SK-N-MC (cell line): ENCODE measurements at regions not wholly inside any gene's neighbourhood (a gene's known extent, or its start where the extent isn't known, plus 50 kb on each side); places are given as distances from the start of the nearest gene placed in this dataset.

ENCODE experiments used
- DNase-seq: peaks from one replicate; pipeline ENCODE4 v3.0.0-alpha.2; 2011; ENCODE audit warnings: low read depth, low spot score
- H3K27ac ChIP-seq: fragments of 200-600 bp; sonication (generic); 2 replicates; pipeline ENCODE4 v1.5.1; 2016; ENCODE audit warnings: mixed run types
- H3K36me3 ChIP-seq: fragments of 200-600 bp; sonication (generic); 2 replicates; pipeline ENCODE4 v1.6.1; 2017; ENCODE audit warnings: antibody characterized with exemption, low read length, mixed read lengths; ENCODE audit not compliant: insufficient read depth
- H3K4me3 ChIP-seq: fragments of 200-600 bp; sonication (generic); 2 replicates; pipeline ENCODE4 v1.5.1; 2016
- H3K9ac ChIP-seq: fragments of 200-600 bp; sonication (generic); 2 replicates; pipeline ENCODE4 v1.8.0; 2017; ENCODE audit warnings: mixed run types, mixed read lengths; ENCODE audit not compliant: insufficient read length
- H3K9me3 ChIP-seq: fragments of 200-600 bp; sonication (generic); 2 replicates; pipeline ENCODE4 v1.6.1; 2017; ENCODE audit warnings: low read depth, mild to moderate bottlenecking, antibody characterized with exemption, low read length, moderate library complexity, mixed read lengths
- EZH2 ChIP-seq: fragments of 200-600 bp; sonication (generic); IDR thresholded peaks from one replicate; pipeline ENCODE4 v1.6.1; 2017; ENCODE audit warnings: antibody characterized with exemption
- FOXP2 ChIP-seq: optimal IDR thresholded peaks from 2 replicates; pipeline ENCODE3; 2011; ENCODE audit warnings: mild to moderate bottlenecking, moderate library complexity; ENCODE audit not compliant: insufficient read depth; ENCODE audit errors: extremely low read length, control extremely low read depth
- POLR2AphosphoS5 ChIP-seq: IDR thresholded peaks from 2 replicates; pipeline ENCODE4 v1.6.1; 2012; ENCODE audit warnings: mild to moderate bottlenecking, low read depth, low read length, borderline replicate concordance

DNA sequence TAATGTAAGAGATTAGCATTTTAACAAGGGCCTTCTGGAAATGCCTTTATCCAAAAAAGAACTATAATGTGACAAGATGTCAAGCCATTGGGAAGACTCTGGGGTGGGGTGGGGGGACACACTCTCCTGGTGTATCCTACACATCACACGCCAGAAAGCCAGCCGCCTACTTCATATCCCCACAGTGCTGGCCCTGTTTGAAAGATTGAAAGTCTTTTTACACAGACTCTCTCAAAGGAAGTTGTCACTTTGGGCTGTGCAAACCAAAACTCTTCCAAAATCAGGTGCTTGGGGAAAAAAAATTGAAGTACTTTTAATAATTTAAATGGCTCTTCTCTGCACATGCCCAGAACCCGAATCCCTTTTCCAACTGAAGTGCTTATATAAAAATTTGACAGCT is 666.7 kb downstream of the BCL11A start:
- Histone ChIP-seq H3K9ac (no peak overlapping the region), H3K27ac (no peak overlapping the region), H3K4me3 (no peak overlapping the region), H3K36me3 (no peaks in the 10 kb centered on the region), H3K9me3 (no peaks in the 10 kb centered on the region)
- TF ChIP-seq EZH2: no peak
- no peak for TF ChIP-seq FOXP2
- TF ChIP-seq POLR2AphosphoS5: no peak
- DNase-seq: no peak

DNA sequence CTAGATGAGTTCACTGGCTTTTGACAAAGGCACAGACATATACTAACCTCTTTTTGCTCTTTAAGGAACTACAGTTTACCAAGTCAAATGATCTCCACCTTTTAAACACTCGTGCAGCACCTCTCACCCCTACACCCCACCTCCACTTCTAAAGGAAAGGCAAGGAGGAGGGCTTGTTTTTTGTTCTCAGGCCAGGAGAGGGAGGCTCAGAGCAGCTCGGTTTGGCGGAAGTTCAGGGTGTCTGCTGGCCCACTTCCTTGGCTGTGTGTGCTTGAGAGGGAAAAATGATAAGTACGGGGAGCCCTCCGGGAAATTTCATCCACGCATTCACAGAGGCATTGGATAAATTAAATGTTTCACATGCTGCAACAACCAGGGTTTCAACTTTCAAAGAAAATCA is 667.9 kb downstream of the BCL11A start:
- H3K27ac ChIP-seq: no peak overlapping the region
- no peak overlapping the region for H3K4me3 ChIP-seq
- H3K9ac ChIP-seq: no peak overlapping the region
- DNase-seq: no peak
- TF ChIP-seq EZH2: no peak
- no peak for TF ChIP-seq POLR2AphosphoS5
- TF ChIP-seq FOXP2: no peak
- H3K9me3 ChIP-seq: no peaks in the 10 kb centered on the region
- no peaks in the 10 kb centered on the region for H3K36me3 ChIP-seq

DNA sequence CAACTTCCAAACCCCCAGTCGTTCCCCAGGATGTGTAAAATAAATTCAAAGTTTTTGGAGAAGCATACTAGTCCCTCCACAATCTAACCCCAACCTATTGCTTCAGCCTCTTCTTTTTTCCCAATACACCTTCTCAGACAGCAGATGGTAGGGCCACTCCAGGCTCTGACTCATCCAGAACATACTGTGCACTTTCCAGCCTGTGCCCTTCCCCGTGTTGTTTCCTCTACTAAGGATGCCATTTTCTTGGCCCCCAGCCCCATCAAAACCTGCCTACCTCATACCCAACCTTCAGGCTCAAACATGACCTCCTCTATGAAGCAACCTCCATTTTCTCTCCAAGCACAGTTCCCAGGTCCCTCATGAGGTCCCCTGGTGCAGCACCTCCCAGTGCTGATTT is 669.3 kb downstream of the BCL11A start:
- H3K4me3 ChIP-seq: no peak overlapping the region
- H3K27ac ChIP-seq: no peak overlapping the region
- no peak overlapping the region for H3K9ac ChIP-seq
- no peaks in the 10 kb centered on the region for H3K9me3 ChIP-seq
- DNase-seq: no peak
- TF ChIP-seq EZH2 (no peak), FOXP2 (no peak), POLR2AphosphoS5 (no peak)
- H3K36me3 ChIP-seq: no peaks in the 10 kb centered on the region

DNA sequence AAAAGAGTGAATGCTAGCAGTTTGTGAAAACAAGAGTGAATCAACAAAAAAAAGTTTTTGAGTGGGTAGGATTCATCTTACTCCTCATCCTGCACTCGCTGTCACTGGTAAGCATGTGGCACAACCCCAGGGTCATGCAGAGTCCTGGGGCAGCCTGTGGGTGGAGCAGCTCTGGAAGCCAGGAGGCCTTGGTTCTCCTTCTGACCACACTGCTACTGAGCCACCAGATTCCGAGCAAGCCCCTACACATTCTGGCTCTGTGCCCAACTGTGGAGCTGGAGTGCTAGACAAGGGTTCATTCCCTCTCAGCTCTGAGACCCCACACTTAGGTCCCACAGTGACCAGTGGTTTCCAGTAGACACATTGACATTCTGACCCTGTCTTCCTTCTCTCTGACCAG is 670.6 kb downstream of the BCL11A start:
- TF ChIP-seq FOXP2: no peak
- no peak for TF ChIP-seq EZH2
- TF ChIP-seq POLR2AphosphoS5: no peak
- no peak overlapping the region for H3K27ac ChIP-seq
- no peak overlapping the region for H3K9ac ChIP-seq
- H3K4me3 ChIP-seq: no peak overlapping the region
- no peaks in the 10 kb centered on the region for H3K36me3 ChIP-seq
- no peak for DNase-seq
- no peaks in the 10 kb centered on the region for H3K9me3 ChIP-seq

DNA sequence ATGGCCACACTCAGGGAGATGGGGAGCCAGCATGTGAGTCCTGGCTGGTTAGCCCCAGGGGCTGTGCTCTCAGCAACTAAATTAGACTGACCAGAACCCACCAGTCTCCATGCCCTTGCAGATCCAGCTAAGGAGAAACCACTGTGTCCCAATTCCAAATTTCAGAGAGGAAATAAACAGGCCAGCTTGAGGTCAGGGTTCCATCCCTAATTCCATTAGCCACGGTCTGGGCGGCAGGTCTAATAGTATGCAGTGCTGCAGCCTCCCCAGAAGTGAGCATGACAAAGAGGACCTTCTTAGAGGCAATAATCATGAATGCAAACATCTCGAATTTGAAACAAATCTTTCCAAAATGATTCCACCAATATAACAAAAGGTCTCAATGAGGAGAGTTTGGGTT is 671.2 kb downstream of the BCL11A start:
- DNase-seq: no peak
- Histone ChIP-seq H3K27ac (no peak overlapping the region), H3K36me3 (no peaks in the 10 kb centered on the region), H3K9ac (no peak overlapping the region), H3K9me3 (no peaks in the 10 kb centered on the region), H3K4me3 (no peak overlapping the region)
- TF ChIP-seq EZH2 (no peak), FOXP2 (no peak), POLR2AphosphoS5 (no peak)

DNA sequence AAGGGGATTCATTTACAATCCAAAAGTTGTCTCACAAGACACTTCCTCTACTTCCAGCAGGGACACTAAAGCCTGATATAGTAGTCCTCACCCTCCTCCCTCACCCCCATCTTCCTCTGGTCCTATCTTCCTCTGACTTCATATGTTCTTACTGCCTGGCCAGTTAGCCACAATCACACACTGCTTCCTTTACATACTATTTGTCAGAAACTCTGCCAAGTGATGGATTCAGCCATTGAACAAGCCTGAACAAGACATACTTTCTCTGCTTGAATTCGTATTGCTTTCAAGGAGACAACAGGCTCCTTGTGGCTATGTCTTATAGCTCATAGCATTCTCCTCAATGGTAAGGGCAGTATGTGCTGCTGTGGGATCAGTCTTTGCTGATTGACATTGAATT is 672.2 kb downstream of the BCL11A start:
- TF ChIP-seq FOXP2 (no peak), EZH2 (no peak), POLR2AphosphoS5 (no peak)
- H3K9me3 ChIP-seq: no peaks in the 10 kb centered on the region
- H3K36me3 ChIP-seq: no peaks in the 10 kb centered on the region
- no peak overlapping the region for H3K9ac ChIP-seq
- no peak overlapping the region for H3K27ac ChIP-seq
- H3K4me3 ChIP-seq: no peak overlapping the region
- DNase-seq: no peak

DNA sequence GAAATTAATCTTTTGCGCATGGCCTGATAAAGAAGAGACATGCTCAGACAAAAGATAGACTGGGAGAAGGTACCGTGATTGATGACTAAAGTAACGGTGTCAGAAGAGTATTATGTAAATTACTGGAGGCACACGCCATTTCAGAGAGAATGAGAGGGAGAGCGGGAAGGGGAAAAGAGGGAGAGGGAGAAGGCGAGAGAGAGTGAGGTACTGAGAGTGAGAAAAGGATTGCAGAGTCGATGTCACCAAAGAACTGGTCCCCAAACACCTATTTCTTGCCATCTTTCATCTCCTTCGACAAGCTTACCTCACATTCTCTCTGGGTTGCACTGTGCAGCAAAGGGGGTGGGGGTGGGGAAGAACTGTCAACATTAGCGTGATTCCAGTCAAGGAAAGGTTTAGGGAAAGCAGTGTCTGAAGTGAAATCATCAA is 673.7 kb downstream of the BCL11A start:
- Histone ChIP-seq H3K36me3 (no peaks in the 10 kb centered on the region), H3K9me3 (no peaks in the 10 kb centered on the region), H3K4me3 (no peak overlapping the region), H3K27ac (no peak overlapping the region), H3K9ac (no peak overlapping the region)
- TF ChIP-seq FOXP2: no peak
- TF ChIP-seq EZH2: no peak
- no peak for TF ChIP-seq POLR2AphosphoS5
- DNase-seq: no peak

DNA sequence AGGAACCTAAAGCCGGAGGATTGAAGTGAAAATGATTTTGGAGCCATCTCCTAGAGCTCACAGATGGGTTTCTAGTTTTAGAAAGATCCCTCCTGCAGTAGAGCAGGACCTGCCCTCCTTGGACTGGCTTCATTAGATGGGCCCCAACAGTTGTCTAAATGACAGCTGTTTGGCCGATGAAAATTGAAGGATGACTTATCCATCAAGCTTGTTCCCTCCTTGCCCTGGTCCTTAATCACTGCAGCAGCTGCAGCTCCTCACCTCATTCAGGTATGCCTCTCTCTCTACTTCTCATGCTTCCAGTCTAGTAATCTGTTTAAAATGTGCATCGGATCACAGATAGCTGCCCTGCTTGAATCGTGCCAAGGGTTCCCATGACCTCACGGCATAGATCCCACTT is 677.6 kb downstream of the BCL11A start:
- Histone ChIP-seq H3K9ac (no peak overlapping the region), H3K36me3 (no peaks in the 10 kb centered on the region), H3K4me3 (no peak overlapping the region), H3K27ac (no peak overlapping the region), H3K9me3 (no peaks in the 10 kb centered on the region)
- no peak for TF ChIP-seq POLR2AphosphoS5
- no peak for TF ChIP-seq EZH2
- no peak for TF ChIP-seq FOXP2
- DNase-seq: no peak

DNA sequence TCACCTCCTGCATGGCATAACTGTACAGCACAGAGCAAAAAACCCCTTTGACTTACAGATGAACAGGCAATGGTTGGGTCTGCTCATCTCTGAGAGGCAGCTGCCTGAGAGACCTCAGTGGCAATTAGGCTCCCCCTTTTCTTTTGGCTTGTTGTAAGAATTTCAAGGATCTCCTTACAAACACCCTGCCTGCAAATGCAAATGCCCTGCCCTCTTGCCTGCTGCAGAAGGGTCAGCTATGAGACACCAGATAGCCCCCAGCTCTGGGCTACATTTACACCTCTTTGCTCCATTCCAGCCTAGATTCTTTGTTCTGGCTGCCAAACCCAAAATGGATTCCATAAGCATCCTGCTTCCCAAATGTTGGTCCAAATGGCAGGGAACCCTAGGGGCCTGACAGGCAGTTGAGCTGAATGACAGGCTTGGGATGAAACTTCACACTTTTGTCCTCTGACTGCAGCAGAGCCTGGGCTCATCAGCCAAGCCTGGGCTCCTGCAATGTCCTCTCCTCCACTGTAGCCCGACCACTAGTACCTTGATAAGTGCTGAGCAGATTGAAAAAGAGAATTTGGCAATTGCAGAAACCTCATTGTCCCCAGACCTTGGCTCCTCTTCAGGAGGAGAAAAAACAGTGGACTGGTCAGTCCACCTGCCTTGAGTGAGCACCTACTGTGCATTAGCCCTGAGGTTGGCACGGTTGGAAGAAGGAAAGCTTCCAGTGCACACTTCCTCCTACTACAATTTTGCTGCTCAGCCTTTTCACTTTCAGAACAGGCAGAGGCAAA is 678.3 kb downstream of the BCL11A start:
- DNase-seq: no peak

More for the DNA sequence above, 678.3 kb downstream of the BCL11A start:
- Histone ChIP-seq H3K4me3 (no peak overlapping the region), H3K9ac (no peak overlapping the region), H3K36me3 (no peaks in the 10 kb centered on the region), H3K9me3 (no peaks in the 10 kb centered on the region), H3K27ac (no peak overlapping the region)
- no peak for TF ChIP-seq EZH2
- TF ChIP-seq FOXP2: no peak
- no peak for TF ChIP-seq POLR2AphosphoS5
